HL-60/S4 (cell line): ENCODE measurements at regions not wholly inside any gene's neighbourhood (a gene's known extent, or its start where the extent isn't known, plus 50 kb on each side); places are given as distances from the start of the nearest gene placed in this dataset.

Source experiments
- in situ Hi-C: fragments of 300-500 bp; cut with MboI; formaldehyde crosslinking; loops from 2 replicates; pipeline ENCODE4 v1.14.3; 2022; ENCODE audit warnings: low sequenced_read_pairs

DNA sequence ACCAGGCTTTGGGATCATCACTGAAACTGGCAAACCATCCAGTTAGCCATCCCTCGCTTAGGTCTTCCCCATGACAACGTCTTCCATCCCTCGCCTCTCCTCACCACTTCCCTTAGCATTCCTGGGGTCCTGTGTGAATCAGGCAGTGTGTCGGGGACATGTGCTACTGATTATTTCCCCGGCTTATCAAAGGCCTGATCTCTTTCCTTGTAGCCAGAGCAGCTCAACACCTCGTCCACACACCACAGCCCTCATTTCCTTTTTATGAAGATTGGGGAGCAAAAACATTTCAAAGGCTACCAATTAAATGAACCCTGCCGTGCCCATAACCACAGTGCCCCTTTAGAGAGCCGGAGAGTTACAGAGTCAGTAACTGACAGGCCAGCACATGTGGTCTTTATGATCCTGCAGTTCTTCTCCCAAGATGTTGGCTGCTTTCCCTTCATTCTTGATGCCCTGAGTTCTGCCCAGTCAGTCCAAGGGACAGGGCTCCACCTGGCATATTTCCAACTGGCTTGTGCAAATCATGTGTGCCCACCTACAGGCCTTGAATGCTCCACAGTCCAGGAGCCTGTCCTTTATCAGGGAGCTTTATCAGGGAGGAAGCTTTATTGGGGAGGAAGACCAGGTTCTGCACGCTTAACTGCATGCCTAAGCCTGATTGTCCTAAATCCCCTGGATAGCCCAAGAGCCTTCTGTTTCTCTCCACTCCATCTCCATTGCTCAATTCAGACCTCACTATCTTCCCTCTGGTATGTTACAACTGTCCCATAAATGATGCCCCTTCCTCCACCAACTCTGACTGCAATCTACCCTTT lies 343.1 kb downstream of the CYRIA start:
- in situ Hi-C loops: no loop called here

DNA sequence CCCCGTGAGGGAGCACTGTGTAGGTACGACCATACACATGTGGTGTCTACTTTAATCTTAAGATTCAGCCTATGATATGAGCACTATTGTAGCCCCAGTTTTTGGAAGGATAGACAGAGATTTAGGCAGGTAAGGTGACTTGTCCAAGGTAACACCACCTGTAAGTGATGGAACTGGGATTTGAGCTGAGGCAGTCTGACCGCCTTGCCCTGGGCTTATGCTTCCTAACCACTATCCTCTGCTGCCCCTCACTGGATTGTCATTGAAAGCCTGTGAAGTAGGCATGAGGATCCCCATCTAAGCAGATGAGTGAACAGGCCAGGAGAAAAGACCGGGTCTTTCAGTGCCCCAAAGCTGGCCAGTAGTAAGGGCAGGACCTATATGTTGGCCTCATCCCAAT lies 343.8 kb downstream of the CYRIA start:
- in situ Hi-C loops: no loop called here

DNA sequence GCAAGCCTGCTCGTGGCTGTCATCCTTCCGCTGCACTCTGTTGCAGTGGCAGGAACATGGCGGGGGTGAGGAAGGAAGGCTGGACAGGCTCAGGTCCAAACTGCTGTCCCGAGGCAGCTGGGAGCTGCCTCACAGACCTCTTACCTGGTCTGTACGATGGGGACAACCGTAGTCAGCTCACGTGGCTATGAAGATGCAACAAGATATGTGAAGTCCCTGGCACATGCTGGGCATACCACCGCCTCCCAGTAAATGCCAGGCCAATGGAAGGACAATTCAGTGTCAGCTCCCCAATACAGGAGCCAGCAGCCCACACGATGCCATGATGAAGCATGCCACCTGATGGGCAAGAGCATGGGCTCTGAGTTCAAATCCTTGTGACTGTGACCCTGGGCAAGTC lies 344.4 kb downstream of the CYRIA start:
- in situ Hi-C loops: no loop called here

DNA sequence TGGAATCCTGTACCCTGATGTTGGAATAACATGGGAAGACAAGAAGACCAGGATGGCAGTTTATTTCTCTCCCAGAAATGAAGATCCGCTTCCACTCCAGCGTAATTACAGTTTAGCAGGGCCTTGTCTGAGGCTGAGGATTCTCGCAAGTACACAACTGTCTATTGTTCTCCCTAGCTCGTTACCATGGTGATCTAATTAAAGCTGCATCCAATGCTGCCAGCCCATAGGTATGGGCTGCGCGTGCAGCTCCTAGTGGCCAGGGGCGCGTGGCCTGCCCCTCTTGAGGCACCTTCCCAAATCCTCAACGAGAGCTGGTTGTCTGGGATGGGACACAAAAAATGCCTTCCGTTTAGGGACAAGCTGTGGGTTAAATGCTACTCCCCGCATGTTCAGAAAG lies 344.9 kb downstream of the CYRIA start:
- in situ Hi-C loops: no loop called here

DNA sequence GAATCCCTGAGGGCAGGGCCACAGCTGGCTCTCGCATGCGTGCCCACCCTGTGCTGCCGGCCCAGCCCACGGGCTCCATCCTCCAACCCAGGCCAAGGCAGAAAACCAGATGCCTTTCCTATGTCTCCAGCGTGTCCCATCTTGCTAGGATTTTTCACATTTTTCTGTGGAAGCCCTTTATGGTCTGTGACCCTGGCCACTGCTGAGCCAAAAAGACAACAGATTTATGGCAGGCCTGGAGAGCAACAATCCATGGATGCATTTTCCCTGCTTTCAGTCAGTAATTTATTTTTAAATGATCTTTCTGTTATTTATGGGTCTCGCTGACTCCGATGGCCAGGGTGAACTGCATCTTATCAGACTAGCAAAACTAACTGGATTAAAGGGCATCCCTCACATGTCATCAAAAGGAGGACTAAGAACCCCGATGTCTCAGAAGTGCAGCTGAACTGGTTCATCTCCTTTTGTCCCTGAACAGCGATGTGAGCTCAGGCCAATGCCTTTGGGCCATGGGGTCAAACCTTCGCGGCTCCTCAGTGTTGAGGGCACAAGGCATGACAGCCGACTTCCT lies 346.0 kb downstream of the CYRIA start:
- in situ Hi-C loops: no loop called here

DNA sequence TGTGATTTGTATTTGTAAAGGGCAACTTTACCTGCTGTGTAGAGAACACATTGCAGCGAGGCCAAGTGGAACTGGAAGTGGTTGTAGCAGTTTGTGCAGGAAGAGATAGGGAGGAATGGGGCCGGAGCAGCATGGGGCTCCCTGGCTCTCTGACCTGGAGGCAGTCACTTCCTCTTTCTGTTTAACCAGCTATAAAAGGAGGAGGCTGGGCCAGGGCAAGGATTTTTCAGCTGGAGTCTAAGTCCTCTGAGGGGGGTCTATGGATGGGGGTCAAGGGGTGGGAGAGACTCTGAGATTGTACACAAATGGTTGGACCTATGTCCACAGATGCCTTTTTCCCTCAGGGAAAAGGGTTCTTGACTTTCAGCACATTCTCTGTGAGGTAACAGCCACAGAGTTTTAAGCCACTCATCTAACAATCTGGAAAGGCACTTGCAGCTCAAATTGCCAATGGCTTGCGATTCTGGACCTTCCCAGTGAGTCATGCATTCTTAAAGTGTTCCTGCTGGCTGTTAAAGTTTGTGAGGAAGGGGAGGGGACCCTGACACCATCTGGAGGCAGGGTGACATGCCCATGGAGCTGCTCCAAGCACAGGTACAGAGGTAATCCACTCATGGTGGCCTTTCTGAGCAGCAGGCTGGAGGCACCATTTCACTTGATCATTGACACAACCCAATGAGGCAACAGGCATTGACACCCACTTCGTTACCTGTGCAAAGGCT lies 347.0 kb downstream of the CYRIA start:
- in situ Hi-C loops: no loop called here

DNA sequence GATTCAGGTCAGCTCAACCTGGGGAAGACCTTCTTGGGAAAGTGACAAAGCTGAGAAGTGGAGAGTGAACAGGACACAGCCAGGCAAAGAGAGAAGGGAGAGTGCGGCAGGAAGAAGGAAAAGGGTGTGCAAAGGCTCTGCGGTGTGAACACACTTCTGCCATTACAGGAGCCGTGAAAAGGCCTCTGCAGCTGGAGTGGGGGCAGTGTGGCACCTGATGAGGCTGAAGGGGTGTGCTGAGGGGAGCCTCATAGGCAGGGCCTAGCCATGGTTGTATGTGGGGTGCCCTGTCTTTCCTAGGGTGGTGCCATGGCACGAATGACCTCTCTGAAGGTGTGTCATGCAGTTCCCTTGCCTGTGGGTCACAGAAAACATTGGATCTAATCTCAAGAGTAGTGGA lies 347.6 kb downstream of the CYRIA start:
- in situ Hi-C loops: no loop called here

DNA sequence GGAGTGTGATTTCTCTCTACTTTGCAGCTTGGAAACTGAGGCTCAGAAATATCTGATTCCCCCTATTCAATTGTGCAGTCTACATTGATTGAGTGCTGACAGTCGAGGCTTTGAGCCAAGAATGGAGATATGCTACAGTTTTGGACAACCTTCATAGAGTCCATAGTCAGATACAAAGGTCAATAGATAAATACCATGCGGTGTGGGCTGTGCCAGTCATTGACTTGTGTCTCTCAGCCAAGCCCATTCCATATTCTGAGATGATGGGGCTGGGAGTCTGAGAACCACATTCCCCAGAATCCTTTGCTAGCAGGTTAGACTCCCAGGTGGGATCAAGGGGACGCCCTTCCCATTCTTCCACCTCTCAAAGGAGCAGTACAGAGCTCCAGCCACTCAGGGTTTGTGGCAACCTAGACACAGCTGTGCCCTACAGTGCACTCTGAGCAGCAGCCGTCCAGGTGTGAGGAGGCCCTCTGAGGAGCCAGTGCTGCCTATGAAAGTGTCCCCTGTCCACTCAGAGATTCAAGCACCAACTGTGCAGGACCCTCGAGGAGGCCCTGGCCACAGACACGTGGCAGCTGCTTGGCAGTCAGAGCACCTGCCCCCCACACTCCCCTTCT lies 348.3 kb downstream of the CYRIA start:
- in situ Hi-C loops: no loop called here

DNA sequence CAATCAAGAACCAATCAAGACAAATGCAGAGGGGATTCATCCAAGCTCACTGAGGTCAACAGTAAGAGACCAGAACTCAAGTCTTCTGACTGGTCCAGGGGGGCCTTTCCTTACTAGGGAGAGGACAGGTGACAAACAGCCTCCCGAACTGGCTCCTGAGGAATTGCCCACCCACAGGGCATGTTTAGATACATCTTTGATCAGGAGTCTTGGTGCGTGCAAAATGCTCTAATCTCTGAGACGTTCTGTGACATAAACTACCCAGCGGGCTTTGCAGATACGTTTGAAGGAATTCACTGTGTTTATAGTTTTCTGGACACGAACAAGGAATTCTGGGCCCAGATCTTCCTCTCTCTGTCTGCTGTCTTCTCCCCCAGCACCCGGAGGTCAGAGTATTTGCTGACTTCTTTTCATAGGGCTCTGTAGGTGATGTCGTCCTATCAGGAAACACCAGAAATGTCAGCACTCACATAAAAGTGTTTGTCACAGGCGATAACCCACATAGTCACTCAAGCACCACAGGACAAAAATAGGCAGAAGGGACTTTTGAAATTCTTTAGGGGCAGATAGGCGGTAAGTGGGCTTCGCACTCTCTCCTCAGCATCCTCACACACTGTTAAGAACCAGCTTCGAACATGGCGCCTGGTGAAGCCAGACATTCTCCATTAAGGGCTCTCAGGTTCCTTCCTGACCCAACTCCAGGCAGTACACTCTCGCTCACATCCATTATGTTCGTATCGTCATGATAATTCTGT lies 349.0 kb downstream of the CYRIA start:
- in situ Hi-C loops: no loop called here

DNA sequence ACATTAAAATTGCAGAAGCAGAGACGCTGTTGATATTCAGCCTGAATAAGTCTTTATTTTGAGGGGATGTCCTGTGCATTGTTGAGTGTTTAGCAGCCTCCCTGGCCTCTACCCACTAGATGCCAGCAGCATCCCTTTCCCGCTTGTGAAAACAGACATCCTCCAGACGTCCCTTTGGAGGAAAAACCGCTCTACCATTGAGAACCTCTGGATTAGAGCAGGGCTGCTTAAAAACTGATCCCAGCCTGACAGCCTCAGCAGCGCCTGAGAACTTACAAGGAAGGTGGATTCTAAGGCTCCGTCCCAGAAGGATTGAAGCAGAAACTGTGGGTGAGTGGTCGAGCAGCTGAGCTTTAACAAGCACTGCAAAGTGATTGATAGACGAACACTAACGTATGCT lies 349.7 kb downstream of the CYRIA start:
- in situ Hi-C loops: no loop called here

DNA sequence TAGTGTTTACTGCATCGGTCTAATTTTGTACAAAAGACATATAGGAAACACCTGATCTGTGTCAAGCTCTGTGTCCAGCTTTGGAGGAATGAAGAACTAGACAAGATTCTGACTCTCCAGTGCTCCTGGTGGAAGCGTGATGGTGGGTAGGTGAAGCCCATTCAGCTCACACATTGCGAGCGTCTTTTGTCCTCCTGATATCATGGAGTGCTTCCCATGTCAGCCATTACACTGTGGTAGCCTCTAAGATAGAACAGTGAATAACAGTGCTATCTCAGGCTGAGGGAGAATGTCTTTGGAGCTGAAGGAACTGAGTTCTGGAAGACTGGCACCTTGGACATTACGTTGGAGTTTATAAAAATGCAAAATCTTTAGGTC lies 350.2 kb downstream of the CYRIA start:
- in situ Hi-C loops: no loop called here

DNA sequence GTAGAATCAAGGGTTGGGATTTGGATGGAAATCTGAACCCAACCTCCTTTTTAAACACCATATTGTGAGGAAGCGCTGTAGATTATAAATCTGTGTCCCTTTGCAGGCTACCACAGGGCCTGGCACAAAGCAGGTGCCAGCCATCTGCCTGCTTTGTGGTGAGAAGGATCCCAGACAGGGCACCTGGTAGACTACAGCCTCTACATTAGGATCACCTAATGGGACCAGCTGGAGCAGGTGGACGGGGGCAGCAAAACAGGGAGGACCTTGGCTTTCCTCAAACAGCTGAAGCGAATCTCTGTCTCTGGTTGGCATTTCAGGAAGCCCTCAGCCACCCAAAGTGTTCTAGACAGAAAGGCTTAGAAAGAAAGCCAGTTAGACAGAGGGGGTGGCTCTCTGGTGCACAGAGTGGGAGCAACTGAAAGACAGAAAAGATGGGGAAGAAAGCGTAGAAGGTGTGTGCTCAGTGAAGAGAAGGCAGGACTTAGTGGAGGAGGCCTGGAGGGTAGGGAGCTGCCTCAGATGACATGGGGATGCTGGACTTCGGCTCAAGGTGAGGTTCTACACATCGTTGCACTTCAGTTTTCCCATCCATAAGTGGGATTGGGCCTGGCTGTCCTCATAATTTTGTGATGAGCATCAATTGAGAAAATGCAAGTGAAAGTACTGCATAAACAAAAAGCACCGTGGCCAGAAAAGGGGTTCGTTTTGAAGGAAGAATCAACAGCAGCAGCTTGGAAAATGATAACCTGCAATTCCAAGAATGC lies 350.8 kb downstream of the CYRIA start:
- in situ Hi-C loops: no loop called here

DNA sequence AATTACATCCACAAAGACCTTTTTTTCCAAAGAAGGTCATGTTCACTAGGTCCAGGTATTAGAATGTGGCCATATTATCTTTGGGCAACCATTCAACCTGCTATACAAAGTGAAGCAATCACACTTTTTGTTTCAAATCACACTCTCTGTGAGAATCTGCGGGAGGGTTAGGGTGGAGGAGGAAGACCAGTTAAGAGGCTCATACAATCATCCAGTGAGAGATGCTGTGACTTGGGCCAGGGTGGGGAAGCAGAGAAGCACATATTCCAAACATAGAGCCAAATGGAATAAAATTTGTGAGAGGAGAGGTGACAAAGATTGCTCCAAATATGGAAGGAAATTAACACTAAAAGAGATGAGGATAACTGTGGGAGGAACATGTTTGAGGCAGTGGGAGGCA lies 351.6 kb downstream of the CYRIA start:
- in situ Hi-C loops: no loop called here

DNA sequence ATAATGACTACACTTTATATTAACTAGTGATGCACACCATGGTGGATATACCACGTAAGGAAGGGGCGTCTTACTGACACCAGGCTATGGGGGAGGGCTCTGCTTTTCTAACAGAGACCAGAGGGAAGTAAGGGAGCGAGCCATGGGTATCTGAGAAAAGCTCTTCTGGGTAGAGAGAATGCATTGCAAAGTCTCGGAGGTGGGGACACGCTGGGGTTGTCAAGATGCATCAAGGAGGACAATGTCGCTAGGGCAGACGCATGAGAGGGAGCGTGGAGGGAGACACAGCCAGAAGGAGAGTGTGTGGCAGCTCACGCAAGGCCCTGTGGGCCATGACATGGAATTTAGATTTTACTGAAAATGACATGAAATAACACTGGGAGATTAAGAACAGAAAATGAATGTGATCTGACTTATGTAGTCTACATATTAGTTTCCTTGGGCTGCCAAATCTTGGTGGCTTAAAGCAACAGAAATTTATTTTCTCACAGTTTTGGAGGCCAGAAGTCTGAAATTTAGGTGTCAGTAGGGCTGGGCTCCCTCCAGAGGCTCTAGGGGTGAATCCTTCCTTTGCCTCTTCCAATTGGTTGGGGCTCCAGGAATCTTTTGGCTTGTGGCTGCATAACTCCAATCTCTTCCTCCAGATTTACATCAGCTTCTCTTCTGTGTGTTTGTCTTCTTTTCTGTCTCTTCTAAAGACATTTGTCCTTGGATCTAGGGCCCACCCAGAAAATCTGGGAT lies 352.2 kb downstream of the CYRIA start:
- in situ Hi-C loops: no loop called here

DNA sequence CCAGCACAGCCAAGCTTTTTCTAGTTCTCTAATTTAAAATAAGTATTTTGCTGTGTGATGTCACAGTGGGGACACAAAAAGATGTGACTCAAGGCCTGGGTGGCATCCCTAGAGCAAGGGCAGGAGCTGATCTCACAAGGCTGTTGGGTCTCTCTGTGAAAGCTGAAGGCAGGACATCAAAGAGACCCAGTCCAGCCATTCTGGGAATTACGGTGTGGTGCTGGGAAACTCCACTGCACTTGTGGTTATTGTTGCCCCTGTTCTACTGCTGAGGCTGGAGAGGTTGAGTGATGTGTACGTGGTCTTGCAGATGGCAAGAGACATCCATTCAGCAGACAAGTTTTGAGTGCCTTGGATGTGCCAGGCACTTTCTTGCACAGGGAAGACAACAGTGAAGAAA lies 352.9 kb downstream of the CYRIA start:
- in situ Hi-C loops: no loop called here

DNA sequence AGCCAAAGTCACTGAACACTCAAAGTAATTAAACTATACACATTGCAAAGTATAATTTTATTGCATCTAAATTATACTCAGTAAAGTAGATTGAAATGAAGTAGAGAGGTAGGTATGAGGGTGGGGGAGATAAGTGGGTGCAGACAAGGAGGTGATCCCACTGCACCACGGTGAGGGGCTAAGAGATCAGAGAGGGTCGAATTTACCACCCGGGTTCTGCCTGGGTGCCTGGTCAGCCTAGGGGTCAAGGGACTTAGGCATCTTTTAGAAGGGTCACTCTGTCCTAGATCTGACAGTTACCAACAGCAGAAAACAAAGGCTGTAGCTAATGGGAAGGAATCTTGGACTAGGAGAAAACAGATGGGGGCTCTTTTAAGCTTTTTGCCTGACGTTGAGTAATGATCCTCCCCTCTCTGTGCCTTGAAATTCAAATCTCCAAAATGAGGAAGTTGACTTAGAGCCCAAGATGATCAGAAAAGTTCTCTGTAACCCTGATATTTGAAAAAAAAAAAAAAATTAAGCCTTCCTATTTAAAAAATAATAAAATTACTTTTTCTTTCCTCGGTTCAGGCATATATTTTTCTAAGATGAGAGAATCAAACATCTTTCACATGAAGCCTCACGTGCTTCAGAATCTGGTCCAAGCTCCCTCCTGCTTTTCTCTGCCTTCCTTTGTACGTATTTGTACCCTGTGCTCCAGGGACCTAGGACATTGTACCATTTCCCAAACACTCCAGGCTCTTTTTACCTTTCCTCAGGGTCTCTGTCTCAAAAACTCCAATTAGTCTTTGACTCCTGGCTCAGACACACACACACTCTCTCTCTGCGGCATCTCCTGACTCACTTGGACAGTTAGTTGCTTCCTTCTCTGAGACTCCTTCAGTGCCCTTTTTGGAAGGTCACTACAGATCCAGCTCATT lies 353.9 kb downstream of the CYRIA start:
- in situ Hi-C loops: no loop called here

DNA sequence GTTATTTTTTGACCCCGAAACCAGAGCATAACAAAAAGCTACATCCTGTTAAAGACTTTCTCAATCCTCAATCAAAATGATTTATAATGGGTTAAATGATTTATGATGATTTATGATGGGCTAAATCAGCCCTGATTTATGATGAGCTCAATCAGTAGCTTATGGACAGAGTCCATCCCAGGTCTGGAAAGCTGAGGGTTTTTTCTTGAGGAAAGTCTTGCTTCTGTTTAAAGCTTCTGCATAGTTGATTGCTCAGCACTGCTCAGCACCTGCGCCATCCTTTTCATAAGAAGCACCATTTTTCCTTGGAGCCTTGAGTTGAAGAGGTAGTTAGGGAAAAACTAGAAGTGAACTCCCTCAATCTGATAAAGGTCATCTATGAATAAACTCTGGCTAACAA lies 356.8 kb downstream of the CYRIA start:
- in situ Hi-C loops: no loop called here

DNA sequence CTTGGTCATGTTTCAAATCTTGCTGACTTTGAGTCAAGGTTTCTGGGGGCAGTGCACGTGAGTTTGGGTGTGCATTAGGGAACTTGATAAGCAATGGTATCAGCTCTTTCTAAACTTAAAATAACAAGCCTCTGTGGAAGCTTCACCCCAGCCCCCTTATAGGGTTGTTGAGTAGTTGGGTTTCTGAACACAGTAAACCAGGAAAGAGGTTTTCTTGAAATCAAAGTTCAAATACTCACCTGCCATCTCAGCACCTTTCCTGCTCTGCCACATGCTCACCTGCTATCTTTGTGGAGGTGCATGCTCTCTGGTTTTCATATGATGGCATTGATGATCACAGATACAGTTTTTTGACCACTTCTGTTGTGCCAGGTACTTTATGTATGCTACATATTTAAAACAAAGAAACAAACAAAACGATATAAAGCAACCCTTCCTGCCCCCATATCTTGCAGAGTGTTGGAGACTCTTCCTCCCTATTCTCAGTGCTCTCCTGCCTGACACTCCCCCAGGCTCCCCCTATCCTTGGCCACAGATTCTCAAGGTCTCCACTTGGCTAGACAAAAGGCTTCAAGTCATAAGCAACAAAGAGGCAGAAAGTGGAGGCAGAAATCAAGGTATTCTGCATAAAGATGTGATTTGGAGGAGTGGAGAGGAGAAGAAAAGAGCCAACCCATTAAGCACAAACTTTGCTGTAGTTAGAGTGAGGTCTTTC lies 360.6 kb downstream of the CYRIA start:
- in situ Hi-C loops: no loop called here
